Uterus (tissue), 3 donors: ENCODE measurements at regions not wholly inside any gene's neighbourhood (a gene's known extent, or its start where the extent isn't known, plus 50 kb on each side); places are given as distances from the start of the nearest gene placed in this dataset.
"Not testable (repeated sequence)": the region's sequence is repeated elsewhere in the genome, so short reads cannot be mapped to it uniquely, and the experiment has no call there.

Experiments
- DNase-seq, 2 donors: peaks; one replicate each; pipeline ENCODE4 v3.0.0-alpha.2; 2019 to 2020
- H3K27ac ChIP-seq, 2 donors: fragments of 200-600 bp; sonication (generic); 1 replicate in 1 of 2; 2 replicates in 1 of 2; pipeline ENCODE4 v1.5.1; 2016 to 2018
- H3K27me3 ChIP-seq, 2 donors: fragments of 200-600 bp; sonication (generic); one replicate each; pipeline ENCODE4 v1.5.1; 2018 to 2019; ENCODE audit warnings: control low read depth in 1 of 2
- H3K36me3 ChIP-seq, 2 donors: fragments of 200-600 bp; sonication (generic); one replicate each; pipeline ENCODE4 v1.5.1; 2019; ENCODE audit warnings: control low read depth in 1 of 2
- H3K4me1 ChIP-seq, 2 donors: fragments of 200-600 bp; sonication (generic); one replicate each; pipeline ENCODE4 v1.5.1; 2018 to 2019; ENCODE audit warnings: control low read depth in 1 of 2
- H3K4me3 ChIP-seq, 2 donors: fragments of 200-600 bp; sonication (generic); 1 replicate in 1 of 2; 2 replicates in 1 of 2; pipeline ENCODE4 v1.5.1; 2018 to 2019; ENCODE audit warnings: mild to moderate bottlenecking in 1 of 2
- H3K9me3 ChIP-seq, 2 donors: fragments of 200-600 bp; sonication (generic); one replicate each; pipeline ENCODE4 v1.5.1; 2019; ENCODE audit warnings: control low read depth in 1 of 2
- CTCF ChIP-seq, 4 experiments: fragments of 200-600 bp in 2 of 4; fragments of 450-650 bp in 2 of 4; sonication (generic) in 2 of 4; IDR thresholded peaks; one replicate each; pipeline ENCODE4 v1.5.1; 2016 to 2019; ENCODE audit warnings: antibody characterized with exemption in 4 of 4, mild to moderate bottlenecking in 2 of 4, moderate library complexity in 1 of 4
- POLR2A ChIP-seq, 2 donors: fragments of 450-650 bp; IDR thresholded peaks; one replicate each; pipeline ENCODE4 v1.6.1; 2016; ENCODE audit warnings: antibody characterized with exemption in 2 of 2, mild to moderate bottlenecking in 1 of 2, moderate library complexity in 1 of 2
- intact Hi-C: fragments of 100-400 bp; cut with DNase I; formaldehyde crosslinking; loops from one replicate; pipeline ENCODE4 v1.15.1; 2023; ENCODE audit warnings: low total_unique reads
- donor health status: DM: yes; HTN: yes; CAD: no.

- Histone ChIP-seq H3K4me3 (no peak overlapping the region), H3K27ac (peak overlapping the region; percentile 77 to 85), H3K36me3 (no peaks in the 10 kb centered on the region), H3K27me3 (no peaks in the 10 kb centered on the region), H3K9me3 (no peaks in the 10 kb centered on the region), H3K4me1 (no peaks in the 10 kb centered on the region)
- peak; percentile 76 to 79 for DNase-seq
- TF ChIP-seq POLR2A (IDR thresholded peaks at IDR 0.05): peak in 1 of 2 donors; percentile 14
- TF ChIP-seq CTCF (IDR thresholded peaks at IDR 0.05): no peak
- intact Hi-C loops: no loop called here
Measured at GRCh38 chr1:45266151-45266801, 59.9 kb upstream of the ZSWIM5 start.

GRCh38 chr1:45268310-45268709 lies 58.4 kb upstream of the HPDL start:
- H3K9me3 ChIP-seq, H3K4me1 ChIP-seq, H3K4me3 ChIP-seq, H3K36me3 ChIP-seq, intact Hi-C loops, DNase-seq, H3K27me3 ChIP-seq: not testable (repeated sequence)
- H3K27ac ChIP-seq: peak overlapping the region; percentile 77 to 85

GRCh38 chr1:45272267-45272666 lies 54.4 kb upstream of the HPDL start:
- H3K4me1 ChIP-seq, H3K4me3 ChIP-seq, intact Hi-C loops, H3K27ac ChIP-seq, DNase-seq, H3K36me3 ChIP-seq, H3K9me3 ChIP-seq, H3K27me3 ChIP-seq: not testable (repeated sequence)

GRCh38 chr1:45272913-45273371 lies 53.8 kb upstream of the HPDL start:
- Histone ChIP-seq H3K27me3 (no peaks in the 10 kb centered on the region), H3K36me3 (no peaks in the 10 kb centered on the region), H3K9me3 (no peaks in the 10 kb centered on the region), H3K4me1 (no peaks in the 10 kb centered on the region), H3K4me3 (no peak overlapping the region), H3K27ac (no peak overlapping the region)
- no peak for DNase-seq
- intact Hi-C loops: no loop called here
- TF ChIP-seq POLR2A (IDR thresholded peaks at IDR 0.05) (no peak), CTCF (IDR thresholded peaks at IDR 0.05) (no peak)

GRCh38 chr1:45275054-45275453 lies 51.6 kb upstream of the HPDL start:
- Histone ChIP-seq H3K27ac (no peak overlapping the region), H3K9me3 (peaks cover 0 to 3% of the 10 kb centered on the region in 2 donors), H3K4me1 (no peaks in the 10 kb centered on the region), H3K27me3 (no peaks in the 10 kb centered on the region), H3K4me3 (no peak overlapping the region), H3K36me3 (no peaks in the 10 kb centered on the region)
- intact Hi-C loops: no loop called here
- no peak for TF ChIP-seq POLR2A (IDR thresholded peaks at IDR 0.05)
- no peak for TF ChIP-seq CTCF (IDR thresholded peaks at IDR 0.05)
- no peak for DNase-seq
